ENCODE measurements at regions not wholly inside any gene's neighbourhood (a gene's known extent, or its start where the extent isn't known, plus 50 kb on each side); places are given as distances from the start of the nearest gene placed in this dataset.

- TF ChIP-seq CTCF (IDR thresholded peaks at IDR 0.05) = no peak
- no peak for TF ChIP-seq POLR2A (IDR thresholded peaks at IDR 0.05)
- no peak for TF ChIP-seq EP300 (IDR thresholded peaks at IDR 0.05)
These were observed 86.5 kb downstream of the FAM76B start for GRCh38 chr11:95703049-95703448.
